ENCODE measurements at regions not wholly inside any gene's neighbourhood (a gene's known extent, or its start where the extent isn't known, plus 50 kb on each side); places are given as distances from the start of the nearest gene placed in this dataset.

GRCh38 chr2:17336458-17336857, 181.8 kb downstream of the RAD51AP2 start:
- Histone ChIP-seq H3K9ac (ENCODE audit: insufficient read length, low read depth) (no peak overlapping the region), H3K9me3 (ENCODE audit: insufficient read depth, low read length) (no peaks in the 10 kb centered on the region), H3K4me1 (ENCODE audit: insufficient read depth, insufficient read length) (no peaks in the 10 kb centered on the region), H3K27me3 (ENCODE audit: insufficient read depth, insufficient read length) (no peaks in the 10 kb centered on the region), H3K36me3 (ENCODE audit: insufficient read depth, insufficient read length, low read length) (no peaks in the 10 kb centered on the region), H3K4me3 (ENCODE audit: insufficient read length, low read depth) (no peak overlapping the region)
- TF ChIP-seq YY1 (IDR thresholded peaks at IDR 0.05; ENCODE audit: insufficient read depth, insufficient read length) (no peak), ZNF274 (IDR thresholded peaks at IDR 0.05; ENCODE audit: low read depth, low read length) (no peak), SUZ12 (IDR thresholded peaks at IDR 0.05; ENCODE audit: extremely low read depth, insufficient read depth, insufficient read length) (no peak)
- DNase-seq (ENCODE audit: low read depth, low spot score), result no peak

DNA sequence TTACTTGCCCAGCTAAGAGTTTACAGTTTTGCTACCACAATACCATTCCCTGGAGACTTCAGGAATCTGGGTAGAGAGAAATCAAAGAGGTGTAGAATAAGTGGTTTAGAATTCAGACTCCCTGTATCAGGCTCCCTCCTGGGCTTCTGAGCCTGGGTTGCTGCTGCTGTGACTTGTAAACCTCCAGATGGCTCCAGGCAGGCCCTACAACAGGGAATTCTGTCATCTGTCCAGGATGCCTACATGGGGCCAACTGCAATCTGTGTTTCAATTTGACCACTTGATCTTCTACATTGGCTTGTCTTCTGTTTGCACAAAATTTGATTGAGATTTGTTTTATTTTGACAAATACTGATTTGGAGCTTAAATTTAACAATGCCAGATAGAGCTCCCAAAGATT, 183.9 kb downstream of the RAD51AP2 start:
- TF ChIP-seq SUZ12 (IDR thresholded peaks at IDR 0.05; ENCODE audit: extremely low read depth, insufficient read depth, insufficient read length), result no peak
- no peak for TF ChIP-seq YY1 (IDR thresholded peaks at IDR 0.05; ENCODE audit: insufficient read depth, insufficient read length)
- TF ChIP-seq ZNF274 (IDR thresholded peaks at IDR 0.05; ENCODE audit: low read depth, low read length), result no peak
- Histone ChIP-seq H3K9me3 (ENCODE audit: insufficient read depth, low read length) (no peaks in the 10 kb centered on the region), H3K27me3 (ENCODE audit: insufficient read depth, insufficient read length) (no peaks in the 10 kb centered on the region), H3K36me3 (ENCODE audit: insufficient read depth, insufficient read length, low read length) (no peaks in the 10 kb centered on the region), H3K4me1 (ENCODE audit: insufficient read depth, insufficient read length) (no peaks in the 10 kb centered on the region), H3K9ac (ENCODE audit: insufficient read length, low read depth) (no peak overlapping the region), H3K4me3 (ENCODE audit: insufficient read length, low read depth) (no peak overlapping the region)
- no peak for DNase-seq (ENCODE audit: low read depth, low spot score)

DNA sequence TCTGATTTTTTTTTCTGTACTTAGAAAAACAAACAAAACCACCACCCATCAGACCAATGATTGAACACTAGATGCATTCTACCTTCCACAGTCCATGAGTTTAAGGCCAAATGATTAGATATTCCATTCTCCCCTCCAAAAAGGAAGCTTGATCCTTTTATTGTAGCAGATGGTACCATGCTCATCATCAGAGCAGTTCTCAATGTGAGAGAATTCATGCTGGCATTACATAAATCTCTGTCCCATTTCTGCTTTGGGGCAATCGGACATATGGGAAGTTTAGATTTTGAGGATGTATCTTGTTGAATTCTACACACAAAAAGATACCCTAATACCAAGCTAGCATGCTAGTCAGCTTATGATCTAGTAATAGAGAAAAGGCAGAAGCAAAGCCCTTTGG, 186.6 kb downstream of the RAD51AP2 start:
- Histone ChIP-seq H3K4me1 (ENCODE audit: insufficient read depth, insufficient read length) (no peaks in the 10 kb centered on the region), H3K4me3 (ENCODE audit: insufficient read length, low read depth) (no peak overlapping the region), H3K9ac (ENCODE audit: insufficient read length, low read depth) (no peak overlapping the region), H3K36me3 (ENCODE audit: insufficient read depth, insufficient read length, low read length) (no peaks in the 10 kb centered on the region), H3K9me3 (ENCODE audit: insufficient read depth, low read length) (no peaks in the 10 kb centered on the region), H3K27me3 (ENCODE audit: insufficient read depth, insufficient read length) (no peaks in the 10 kb centered on the region)
- no peak for TF ChIP-seq ZNF274 (IDR thresholded peaks at IDR 0.05; ENCODE audit: low read depth, low read length)
- TF ChIP-seq SUZ12 (IDR thresholded peaks at IDR 0.05; ENCODE audit: extremely low read depth, insufficient read depth, insufficient read length), result no peak
- no peak for TF ChIP-seq YY1 (IDR thresholded peaks at IDR 0.05; ENCODE audit: insufficient read depth, insufficient read length)
- no peak for DNase-seq (ENCODE audit: low read depth, low spot score)

- Histone ChIP-seq H3K9ac (ENCODE audit: insufficient read length, low read depth) (no peak overlapping the region), H3K9me3 (ENCODE audit: insufficient read depth, low read length) (no peaks in the 10 kb centered on the region), H3K36me3 (ENCODE audit: insufficient read depth, insufficient read length, low read length) (no peaks in the 10 kb centered on the region)
Observed at GRCh38 chr2:17328161-17328560, 190.1 kb downstream of the RAD51AP2 start.

GRCh38 chr2:17327649-17328048, 190.6 kb downstream of the RAD51AP2 start:
- no peaks in the 10 kb centered on the region for H3K27me3 ChIP-seq (ENCODE audit: insufficient read depth, insufficient read length)
- DNase-seq (ENCODE audit: low read depth, low spot score), result no peak
- H3K9ac ChIP-seq (ENCODE audit: insufficient read length, low read depth), result no peak overlapping the region
- H3K9me3 ChIP-seq (ENCODE audit: insufficient read depth, low read length), result no peaks in the 10 kb centered on the region
- no peaks in the 10 kb centered on the region for H3K4me1 ChIP-seq (ENCODE audit: insufficient read depth, insufficient read length)
- no peaks in the 10 kb centered on the region for H3K36me3 ChIP-seq (ENCODE audit: insufficient read depth, insufficient read length, low read length)
- no peak for TF ChIP-seq YY1 (IDR thresholded peaks at IDR 0.05; ENCODE audit: insufficient read depth, insufficient read length)
- H3K4me3 ChIP-seq (ENCODE audit: insufficient read length, low read depth), result no peak overlapping the region

More at GRCh38 chr2:17328161-17328560, 190.1 kb downstream of the RAD51AP2 start:
- no peak for DNase-seq (ENCODE audit: low read depth, low spot score)
- Histone ChIP-seq H3K27me3 (ENCODE audit: insufficient read depth, insufficient read length) (no peaks in the 10 kb centered on the region), H3K4me1 (ENCODE audit: insufficient read depth, insufficient read length) (no peaks in the 10 kb centered on the region), H3K4me3 (ENCODE audit: insufficient read length, low read depth) (no peak overlapping the region)
- TF ChIP-seq ZNF274 (IDR thresholded peaks at IDR 0.05; ENCODE audit: low read depth, low read length) (no peak), YY1 (IDR thresholded peaks at IDR 0.05; ENCODE audit: insufficient read depth, insufficient read length) (no peak), SUZ12 (IDR thresholded peaks at IDR 0.05; ENCODE audit: extremely low read depth, insufficient read depth, insufficient read length) (no peak)

DNA sequence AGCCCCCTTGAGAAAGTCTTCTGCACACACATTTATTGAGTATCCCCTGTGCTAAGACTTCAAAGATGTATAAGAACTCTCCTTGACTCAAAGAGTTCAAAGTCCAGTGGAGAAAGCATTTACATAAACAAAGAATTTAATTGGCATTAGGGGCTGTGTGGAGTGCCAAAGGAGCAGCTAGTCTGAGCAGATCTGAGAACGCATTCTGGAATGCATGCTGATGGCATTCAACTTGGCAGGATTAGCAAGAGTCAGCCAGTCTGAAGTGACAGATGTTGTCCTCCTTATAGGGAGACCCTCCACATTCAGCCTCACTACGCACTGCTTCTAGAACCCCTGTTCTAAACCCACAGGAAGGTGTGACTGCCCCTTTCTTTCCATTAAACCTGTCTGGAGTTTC, 191.5 kb downstream of the RAD51AP2 start:
- Histone ChIP-seq H3K36me3 (ENCODE audit: insufficient read depth, insufficient read length, low read length) (no peaks in the 10 kb centered on the region), H3K9me3 (ENCODE audit: insufficient read depth, low read length) (no peaks in the 10 kb centered on the region), H3K4me3 (ENCODE audit: insufficient read length, low read depth) (no peak overlapping the region), H3K27me3 (ENCODE audit: insufficient read depth, insufficient read length) (no peaks in the 10 kb centered on the region), H3K4me1 (ENCODE audit: insufficient read depth, insufficient read length) (no peaks in the 10 kb centered on the region), H3K9ac (ENCODE audit: insufficient read length, low read depth) (no peak overlapping the region)
- TF ChIP-seq ZNF274 (IDR thresholded peaks at IDR 0.05; ENCODE audit: low read depth, low read length), result no peak
- TF ChIP-seq SUZ12 (IDR thresholded peaks at IDR 0.05; ENCODE audit: extremely low read depth, insufficient read depth, insufficient read length), result no peak
- no peak for TF ChIP-seq YY1 (IDR thresholded peaks at IDR 0.05; ENCODE audit: insufficient read depth, insufficient read length)
- DNase-seq (ENCODE audit: low read depth, low spot score), result no peak

DNA sequence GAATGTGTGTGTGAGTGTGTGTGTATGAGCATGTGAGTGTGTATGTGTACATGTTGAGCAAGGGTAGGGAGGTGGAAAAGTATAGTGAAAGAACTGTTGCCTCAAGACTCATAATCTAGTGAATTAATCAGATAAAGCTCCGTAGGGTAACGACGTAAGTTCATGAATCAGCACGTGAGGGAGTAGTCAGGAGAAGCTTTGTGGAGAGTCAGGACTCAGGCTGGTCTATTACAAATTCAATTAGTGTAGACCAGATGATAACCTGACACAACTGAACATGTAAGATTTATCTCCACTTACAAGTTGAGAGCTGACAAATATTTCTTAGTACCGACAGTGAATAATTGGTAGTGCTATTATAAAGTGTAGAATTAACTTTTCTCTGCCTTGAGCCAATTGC, 194.5 kb downstream of the RAD51AP2 start:
- Histone ChIP-seq H3K9me3 (ENCODE audit: insufficient read depth, low read length) (no peaks in the 10 kb centered on the region), H3K4me1 (ENCODE audit: insufficient read depth, insufficient read length) (no peaks in the 10 kb centered on the region), H3K9ac (ENCODE audit: insufficient read length, low read depth) (no peak overlapping the region), H3K36me3 (ENCODE audit: insufficient read depth, insufficient read length, low read length) (no peaks in the 10 kb centered on the region), H3K4me3 (ENCODE audit: insufficient read length, low read depth) (no peak overlapping the region), H3K27me3 (ENCODE audit: insufficient read depth, insufficient read length) (no peaks in the 10 kb centered on the region)
- TF ChIP-seq YY1 (IDR thresholded peaks at IDR 0.05; ENCODE audit: insufficient read depth, insufficient read length) (no peak), ZNF274 (IDR thresholded peaks at IDR 0.05; ENCODE audit: low read depth, low read length) (no peak), SUZ12 (IDR thresholded peaks at IDR 0.05; ENCODE audit: extremely low read depth, insufficient read depth, insufficient read length) (no peak)
- DNase-seq (ENCODE audit: low read depth, low spot score), result no peak

GRCh38 chr2:17322461-17322860, 195.8 kb downstream of the RAD51AP2 start:
- Histone ChIP-seq H3K4me3 (ENCODE audit: insufficient read length, low read depth) (no peak overlapping the region), H3K36me3 (ENCODE audit: insufficient read depth, insufficient read length, low read length) (no peaks in the 10 kb centered on the region), H3K4me1 (ENCODE audit: insufficient read depth, insufficient read length) (no peaks in the 10 kb centered on the region), H3K27me3 (ENCODE audit: insufficient read depth, insufficient read length) (no peaks in the 10 kb centered on the region), H3K9me3 (ENCODE audit: insufficient read depth, low read length) (no peaks in the 10 kb centered on the region), H3K9ac (ENCODE audit: insufficient read length, low read depth) (no peak overlapping the region)
- TF ChIP-seq YY1 (IDR thresholded peaks at IDR 0.05; ENCODE audit: insufficient read depth, insufficient read length) (no peak), SUZ12 (IDR thresholded peaks at IDR 0.05; ENCODE audit: extremely low read depth, insufficient read depth, insufficient read length) (no peak), ZNF274 (IDR thresholded peaks at IDR 0.05; ENCODE audit: low read depth, low read length) (no peak)
- DNase-seq (ENCODE audit: low read depth, low spot score), result no peak

All from NT2/D1 (cell line).